Anterior cingulate cortex (tissue), 58 donors: ENCODE measurements at regions not wholly inside any gene's neighbourhood (a gene's known extent, or its start where the extent isn't known, plus 50 kb on each side); places are given as distances from the start of the nearest gene placed in this dataset.

Source experiments
- DNase-seq, 58 donors: peaks; one replicate each; lab custom pipeline; 2025; lab: John Stamatoyannopoulos, UW

DNA sequence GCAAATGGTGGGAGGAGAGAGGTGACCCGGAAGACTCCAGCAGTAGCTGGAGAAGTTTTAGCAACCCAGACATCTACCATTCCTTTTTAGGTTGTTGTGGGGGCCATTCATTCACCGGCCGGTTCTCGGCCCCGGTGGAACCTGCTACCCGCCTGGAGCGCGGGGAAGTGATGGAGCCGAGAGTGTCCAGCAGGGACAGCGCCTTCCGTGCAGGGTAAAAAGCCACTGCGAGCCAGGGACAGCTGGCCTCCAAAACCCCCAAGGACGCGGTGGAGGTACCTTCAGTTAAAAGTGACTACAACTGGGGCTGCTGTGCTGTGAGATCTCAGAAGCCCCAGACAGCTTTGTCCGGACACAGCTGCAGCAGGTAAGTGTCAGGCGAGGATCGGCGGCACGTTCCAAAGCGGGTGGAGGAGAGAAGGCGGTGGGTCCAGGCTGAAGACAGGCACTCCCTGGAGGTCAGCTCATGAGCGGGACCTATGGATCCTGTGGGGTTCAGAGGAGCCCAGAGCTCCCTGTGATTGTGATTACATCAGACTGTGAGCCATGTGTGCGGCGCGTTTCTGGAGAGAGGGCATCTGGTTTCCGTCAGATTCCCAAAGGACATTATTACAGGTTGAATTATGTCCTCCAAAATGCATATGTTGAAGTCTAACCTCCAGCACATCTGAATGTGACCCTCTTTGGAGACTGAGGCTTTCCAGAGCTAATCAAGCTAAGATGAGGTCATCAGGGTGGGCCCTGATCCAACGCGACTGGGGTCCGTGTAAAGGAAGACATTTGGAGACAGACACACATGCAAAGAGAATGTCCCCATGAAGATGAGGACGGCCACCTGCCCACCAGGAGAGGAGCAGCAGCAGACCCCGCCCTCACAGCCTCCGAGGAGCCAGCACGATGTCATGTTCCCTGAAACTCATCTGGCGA lies 276.3 kb downstream of the EIPR1 start:
- DNase-seq: no peak

DNA sequence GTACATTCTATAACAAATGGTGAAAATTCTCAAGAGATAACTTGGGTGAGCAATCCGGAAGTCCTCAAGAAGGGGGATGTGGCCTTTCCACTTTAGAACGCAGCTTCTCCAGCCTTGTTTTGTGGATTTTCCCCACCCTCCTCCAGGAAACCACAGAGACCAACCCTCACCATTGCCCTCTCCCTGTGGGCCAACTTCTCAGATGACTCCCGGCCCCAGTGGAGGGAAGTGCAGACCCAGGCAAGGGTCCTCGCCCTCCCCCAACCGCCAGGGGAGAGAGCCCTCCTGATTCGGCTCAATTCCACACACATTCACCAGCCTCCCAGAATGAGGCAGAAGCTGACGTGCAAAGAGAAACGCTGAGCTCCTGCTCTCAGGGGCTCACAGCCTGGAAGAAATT lies 277.2 kb downstream of the EIPR1 start:
- DNase-seq: no peak

DNA sequence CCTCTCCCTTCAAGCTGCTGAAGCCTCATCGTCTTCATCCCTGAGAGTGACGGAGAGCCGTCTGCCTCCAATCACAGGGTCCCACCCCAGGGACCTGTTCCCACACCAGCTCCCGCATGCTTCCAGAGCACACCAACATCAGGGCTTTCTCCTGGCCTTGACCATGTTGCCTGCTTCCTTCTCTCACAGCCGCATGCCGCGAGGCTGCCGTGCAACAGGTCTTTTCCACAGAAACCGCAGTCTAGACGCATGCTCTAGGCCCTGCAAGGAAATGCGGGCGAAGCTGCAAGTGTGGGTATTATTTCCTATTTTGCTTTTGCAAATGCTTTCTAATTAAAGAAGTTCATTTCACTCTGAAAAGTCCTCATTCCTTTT lies 277.8 kb downstream of the EIPR1 start:
- DNase-seq: no peak

DNA sequence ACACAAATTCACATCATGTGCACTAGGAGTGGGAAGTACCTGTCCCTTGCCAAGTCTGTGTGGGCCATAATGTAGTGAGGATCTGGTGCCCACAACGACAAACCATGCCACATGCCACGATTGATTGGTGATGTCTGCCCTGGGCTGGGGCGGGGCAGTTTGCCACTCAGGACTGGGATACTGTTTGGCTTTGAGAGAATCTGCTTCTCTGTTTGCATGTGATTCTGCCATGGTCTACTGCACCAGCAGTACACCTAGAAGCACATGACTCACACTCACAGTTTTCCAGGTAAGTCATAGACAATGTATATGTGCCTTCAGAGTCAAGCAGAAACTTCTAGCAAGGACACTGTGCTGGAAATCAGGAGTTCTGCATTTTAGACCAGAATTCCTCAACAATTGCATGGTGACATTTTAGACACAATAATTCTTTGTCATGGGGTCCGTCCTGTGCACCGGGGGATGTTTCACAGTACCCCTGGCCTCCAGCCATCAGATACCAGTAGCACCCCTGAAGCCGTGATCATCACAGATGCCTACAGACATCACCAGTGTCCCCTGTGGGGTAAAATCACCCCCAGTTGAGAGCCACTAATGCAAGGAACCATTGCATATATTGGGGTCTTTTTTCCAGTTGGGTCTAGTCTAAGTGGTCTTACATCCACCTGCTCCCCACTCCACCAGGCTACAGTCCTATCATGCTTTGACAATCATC lies 278.3 kb downstream of the EIPR1 start:
- DNase-seq: no peak

DNA sequence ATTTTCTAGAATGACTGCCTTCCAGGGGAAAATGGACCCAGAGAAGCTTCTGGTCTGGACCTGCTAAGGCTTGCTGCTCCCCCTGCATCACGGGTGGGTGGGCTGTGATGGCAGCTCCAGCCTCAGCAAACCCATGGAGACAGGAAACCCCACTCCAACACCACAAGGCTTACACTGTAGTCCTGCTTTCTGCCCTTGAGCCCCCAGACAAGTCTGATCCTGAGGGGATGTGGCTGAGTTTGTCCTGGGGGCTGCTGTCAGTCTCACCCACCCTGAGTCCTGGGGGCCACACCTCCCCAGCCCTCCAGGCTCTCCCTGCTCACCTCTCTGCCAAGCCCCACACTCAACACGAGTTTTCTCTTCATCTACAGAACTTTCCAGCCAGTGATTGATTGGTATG lies 279.4 kb downstream of the EIPR1 start:
- no peak for DNase-seq

DNA sequence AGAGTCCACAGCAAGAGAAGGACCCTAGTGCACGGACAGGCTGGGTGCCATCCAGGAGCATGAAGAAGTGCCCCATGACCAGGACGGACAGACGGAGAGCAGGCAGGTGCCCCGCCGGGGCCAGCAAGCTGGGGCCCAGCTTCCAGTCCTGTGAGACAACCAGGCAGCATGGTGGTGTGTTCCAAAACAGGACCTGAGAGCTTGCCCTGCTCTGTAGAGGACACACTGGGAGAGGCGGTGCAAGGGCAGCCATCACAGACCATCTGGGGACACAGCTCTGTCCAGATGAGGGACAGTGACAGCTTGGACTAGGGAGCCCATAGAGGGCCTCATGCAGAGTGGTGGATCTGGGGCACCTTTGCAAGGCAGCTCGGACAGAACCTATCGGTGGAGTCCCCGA lies 279.8 kb downstream of the EIPR1 start:
- no peak for DNase-seq

DNA sequence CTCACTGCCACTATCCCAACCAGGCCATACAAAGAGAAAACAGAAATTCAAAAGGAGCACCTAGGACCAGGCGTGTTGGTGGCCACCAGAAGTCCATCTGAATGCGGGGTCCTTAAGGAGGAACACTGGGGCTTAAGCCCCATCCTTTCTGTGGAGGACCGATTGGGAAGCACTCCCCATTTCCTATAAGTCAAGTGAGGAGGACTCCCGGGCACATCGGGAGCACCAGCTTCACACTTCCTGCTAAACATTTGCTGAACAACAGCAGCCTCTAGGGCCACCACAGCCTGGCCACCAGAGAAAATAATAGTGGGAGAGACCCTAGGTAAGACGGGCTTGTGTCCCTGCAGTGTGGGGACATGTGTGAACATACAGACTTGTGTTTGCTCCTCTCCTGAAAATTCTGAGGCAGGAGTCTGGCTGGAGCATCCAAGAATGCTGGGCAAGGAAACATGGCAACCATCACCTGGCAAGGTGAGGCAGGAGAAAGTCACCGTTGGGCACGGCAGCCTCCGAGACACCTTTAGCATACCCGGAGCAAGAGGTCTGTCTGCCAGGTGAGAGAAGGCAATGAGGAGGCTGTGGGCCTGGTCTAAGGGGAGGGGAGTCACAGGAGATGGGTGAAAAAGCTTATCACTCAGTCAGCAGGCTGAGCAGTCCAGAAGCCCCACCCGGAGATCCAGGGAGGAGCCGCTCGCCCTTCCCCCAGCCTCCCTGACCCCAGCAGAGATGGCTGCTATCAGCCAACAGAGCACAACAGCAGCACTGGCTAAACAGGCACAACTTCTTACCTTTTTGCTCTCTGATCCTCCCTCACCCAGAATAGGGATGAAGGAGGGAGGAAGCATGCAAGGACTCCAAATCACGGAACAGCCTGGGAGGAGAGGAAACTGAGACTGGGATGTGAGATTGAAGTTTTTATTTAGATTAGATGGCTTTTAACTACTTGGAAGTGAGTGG lies 282.3 kb downstream of the EIPR1 start:
- DNase-seq: no peak

DNA sequence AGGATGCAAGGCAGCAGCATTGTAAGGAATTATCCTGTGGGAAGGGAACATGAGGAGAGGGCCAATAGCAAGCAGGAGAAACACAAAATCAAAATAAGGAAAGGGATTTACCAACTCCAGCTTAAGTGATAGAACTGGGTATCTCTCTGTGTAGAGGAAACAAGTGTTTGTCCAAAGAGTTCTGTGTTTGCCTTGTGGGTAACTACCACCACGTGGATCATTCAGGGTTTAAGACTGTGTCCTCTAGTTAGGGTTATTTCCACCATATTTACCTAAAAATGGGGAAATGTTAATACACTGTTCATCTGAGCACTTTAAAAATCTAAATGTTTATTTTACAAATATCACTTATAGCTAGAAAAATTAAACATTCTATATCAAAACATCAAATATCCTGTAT lies 283.3 kb downstream of the EIPR1 start:
- no peak for DNase-seq

DNA sequence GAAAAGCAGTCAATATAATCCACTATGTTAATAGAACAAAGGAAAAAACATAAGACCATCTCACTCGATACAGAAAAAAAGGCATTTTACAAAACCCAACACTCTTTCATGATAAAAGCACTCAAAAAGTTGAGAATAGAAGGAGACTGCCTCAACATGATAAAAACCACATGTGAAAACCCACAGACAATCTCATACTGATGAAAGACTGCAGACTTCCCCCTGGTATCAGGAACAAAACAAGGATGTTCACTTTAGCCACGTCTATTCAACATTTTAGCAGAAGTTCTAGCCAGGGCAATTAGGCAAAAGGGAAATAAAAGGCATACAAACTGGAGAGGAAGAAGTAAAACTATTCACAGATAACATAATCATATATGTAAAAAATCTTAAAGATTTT lies 285.9 kb downstream of the EIPR1 start:
- no peak for DNase-seq

DNA sequence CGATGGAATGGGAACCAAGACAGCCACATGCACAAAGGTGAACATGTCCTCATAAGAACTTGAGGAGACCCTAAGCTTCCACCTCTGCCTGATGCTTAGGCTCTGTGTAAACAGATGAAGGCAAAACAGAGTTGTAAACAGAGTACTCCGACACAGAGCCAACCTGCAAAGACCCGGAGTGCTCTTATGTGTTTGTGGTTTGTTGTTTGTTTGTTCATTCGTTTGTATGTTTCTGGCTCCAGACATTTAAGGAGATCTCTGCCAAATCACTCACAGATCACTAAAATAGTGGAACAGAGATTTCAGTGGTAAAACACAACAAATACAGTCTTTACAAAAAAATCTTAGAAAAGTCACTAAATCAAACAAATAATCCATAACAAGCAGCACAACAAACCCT lies 294.9 kb downstream of the EIPR1 start:
- DNase-seq: no peak

DNA sequence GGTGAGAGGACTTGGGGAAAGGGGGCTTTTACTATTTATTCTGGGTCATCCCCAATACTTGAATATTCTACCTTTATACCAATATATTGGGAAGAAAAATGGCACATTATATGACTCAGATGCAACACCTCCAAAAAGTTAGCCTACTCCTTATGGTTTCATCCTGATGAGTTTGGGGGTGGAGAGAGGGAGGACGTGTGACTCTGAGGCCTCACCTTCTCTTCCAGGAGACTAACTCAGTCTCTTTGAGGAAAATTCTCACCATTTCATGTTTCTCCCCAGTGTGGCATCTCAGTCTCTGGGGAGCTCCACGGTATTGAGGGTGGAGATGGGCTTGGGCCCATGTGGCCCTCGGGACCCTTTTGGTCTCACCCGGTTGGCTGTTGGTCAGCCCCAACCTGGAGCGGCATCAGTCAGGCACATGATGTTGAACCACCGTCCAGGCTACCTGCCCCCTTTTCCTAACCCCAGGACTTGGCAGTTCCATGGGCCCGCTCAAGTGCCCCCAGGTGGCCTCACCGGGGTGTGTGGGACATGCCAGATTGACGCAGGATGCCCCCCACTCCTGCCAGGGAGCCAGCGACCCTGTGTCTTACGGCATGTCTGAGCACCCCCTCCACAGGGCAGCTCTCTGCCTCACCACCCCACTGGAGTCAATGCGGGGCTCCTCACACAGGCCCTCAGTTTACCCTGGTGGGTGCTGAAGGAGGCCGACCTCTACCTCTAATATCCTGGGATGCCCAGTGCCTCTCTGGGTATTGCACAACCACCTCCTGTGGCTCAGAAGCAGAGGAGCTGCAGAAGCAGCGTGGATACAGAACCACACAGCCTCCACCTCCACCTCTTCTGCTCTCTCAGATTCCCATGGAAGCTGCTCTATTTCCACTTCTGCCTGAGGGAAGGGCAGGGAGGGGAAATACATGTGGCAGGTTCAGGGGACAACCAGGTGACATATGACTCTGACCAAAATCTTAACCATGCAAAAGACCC lies 297.4 kb downstream of the EIPR1 start:
- DNase-seq: no peak

DNA sequence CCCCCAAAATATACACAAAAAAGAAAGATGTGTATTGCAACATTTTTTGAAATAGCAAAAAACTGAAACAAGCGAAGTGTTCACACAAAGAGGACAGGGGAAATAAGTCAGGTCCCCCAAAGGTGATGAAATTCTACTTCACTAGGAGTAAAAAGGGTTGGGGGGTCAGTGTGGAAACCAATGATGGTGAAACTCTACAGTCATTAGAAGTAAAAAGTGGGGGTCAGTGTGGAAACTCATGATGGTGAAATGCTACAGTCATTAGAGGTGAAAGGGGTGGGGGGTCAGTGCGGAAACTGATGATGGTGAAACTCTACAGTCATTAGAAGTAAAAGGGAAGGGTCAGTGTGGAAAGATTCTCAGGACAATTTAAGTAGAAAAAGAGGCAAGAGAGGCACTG lies 298.2 kb downstream of the EIPR1 start:
- DNase-seq: no peak

DNA sequence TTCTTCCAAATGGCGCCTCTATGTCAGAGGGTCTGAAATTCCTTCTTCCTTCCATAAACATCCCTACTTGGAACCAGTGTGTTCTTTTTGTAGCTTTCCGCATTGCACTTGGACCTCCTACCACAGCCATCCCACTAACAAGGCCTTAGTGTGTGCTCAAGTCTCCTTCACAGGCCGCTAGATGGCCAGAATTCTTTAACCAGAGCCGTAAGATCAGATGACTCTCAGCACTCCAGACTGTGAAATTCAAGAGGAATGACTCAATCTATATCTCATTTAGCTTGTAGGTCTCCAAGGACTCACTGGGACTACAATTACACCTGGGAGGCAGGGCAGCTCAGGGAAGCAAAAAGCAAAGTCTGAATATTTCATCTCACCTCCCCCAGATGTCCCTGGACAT lies 298.9 kb downstream of the EIPR1 start:
- DNase-seq: no peak

DNA sequence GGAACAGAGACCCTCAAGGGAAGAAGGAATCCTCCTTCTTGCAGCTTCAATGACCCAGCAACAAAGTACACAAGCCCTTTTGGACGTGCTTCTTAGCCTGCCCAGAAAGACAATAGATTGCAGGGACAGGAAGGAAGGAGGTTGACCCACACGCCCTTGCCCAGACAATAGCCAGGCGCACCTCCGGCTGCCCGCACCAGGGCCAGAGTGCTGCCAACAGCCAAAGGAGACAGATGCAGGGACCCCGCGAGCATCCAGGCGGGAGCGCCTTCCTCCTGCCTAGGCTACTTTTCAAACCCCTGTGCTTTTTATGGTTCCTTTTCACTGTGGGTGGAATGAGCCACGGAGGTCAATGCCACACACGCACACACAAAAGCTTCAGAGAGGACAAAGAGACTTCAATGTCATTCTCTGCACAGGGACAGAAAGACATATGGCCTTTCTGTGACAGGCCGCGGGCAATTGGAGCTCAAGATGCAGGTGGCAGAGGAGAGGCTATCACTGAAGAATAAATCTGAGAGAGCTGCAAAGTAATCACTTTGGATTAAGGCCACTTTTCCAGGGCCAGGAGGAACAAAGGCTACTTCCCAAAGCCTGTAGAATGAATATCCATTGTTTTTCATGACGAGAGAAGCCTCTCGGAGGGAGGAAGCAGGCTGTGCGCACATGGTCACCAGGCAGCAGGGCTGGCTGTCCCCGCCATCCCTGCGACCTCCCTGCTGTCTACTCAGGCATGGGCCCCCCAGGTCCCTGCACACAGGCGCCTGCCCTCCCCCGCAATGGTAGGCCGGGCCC lies 300.6 kb downstream of the EIPR1 start:
- DNase-seq: no peak

DNA sequence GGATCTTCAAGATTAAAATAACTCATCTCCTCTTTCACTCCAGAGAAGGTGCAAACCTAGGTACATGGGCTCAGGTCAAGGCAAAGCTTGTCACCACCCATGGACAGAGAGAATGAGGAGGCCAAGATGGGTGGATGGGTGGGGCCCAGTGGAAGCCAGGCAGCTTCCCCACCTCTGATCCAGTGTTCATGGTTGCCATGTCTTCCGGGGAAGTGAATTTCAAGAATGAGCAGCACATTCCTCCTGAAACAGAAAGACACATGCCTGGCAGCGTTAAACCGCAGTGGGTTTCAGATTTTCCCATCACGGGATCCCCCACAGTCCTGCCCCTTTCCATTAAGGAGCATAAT lies 301.7 kb downstream of the EIPR1 start:
- no peak for DNase-seq

DNA sequence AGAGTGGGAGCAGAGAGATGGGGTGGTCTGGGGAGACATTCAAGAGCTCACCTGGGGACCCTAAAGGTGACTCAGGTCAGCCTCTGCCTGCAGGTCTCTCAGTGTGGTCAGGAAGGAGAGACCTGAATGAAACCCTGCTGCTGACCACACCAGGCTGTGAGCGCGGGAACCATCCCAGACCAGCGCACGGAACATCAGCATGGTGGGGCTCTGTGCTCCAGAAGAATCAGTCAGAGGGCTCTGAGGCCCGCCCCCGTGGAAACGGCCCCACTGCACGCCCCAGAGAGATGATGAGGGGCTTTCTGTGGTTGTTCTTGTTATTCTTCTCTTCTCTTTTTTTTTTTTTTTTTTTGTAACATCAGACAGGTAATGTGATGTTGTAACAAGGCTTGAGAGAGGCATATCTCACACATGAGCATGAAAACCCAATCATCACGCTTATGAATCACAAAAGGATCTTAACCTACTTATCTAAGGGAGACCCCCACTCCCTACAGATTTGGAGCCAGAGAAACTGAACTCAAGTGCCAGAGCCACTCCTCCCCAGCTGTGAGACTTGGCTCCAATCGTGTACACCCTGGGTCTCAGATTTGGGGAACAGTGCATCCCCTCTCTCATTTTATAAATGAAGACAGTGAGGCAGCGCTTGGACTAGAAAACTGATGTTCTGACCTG lies 302.2 kb downstream of the EIPR1 start:
- DNase-seq: no peak

DNA sequence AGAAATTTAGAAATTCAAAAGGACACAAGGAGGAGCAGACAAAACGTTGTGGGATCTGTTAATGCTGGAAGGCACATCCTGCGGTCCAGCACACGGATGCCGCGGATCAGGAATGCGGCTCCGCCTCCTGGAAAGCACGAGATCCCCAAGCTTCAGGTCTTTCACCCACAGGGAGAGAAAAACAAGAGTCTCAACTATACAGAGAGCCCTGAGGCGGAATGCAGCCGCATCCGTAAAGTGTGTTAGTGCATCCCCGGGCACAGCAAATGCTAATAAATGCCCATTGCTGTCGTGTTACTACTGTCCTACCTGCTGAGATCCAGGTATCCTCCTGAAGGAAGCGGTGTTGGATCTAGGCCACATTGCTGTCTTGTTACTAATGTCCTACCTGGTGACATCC lies 303.9 kb downstream of the EIPR1 start:
- no peak for DNase-seq

DNA sequence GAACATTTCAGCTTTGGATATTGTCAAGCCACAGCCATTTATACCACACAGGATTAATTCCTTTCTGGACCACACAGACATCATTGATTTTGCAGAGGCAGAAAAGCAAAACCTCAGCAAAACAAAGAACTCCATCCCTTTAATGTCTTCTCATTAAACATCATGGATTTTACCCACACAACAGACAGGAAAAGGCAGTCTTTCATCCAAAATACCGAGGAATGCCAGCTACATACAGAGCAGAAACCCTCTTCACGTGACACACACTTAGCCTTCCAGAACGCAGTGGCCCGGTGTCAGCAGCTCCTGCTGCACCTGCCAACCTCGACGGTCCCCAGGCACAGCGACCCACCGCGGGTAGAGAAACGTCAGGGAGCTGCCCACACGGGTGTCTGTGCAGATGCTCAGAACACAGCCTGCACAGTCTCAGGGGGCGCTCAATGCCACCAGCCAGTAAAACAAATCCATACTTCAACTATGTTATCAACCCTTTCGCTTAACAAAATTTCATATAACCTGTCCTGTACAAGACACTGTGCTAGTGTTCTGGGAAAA lies 304.5 kb downstream of the EIPR1 start:
- DNase-seq: peak in 5 of 58 donors; percentile 12 to 24 (median 21)
